ENCODE measurements at regions not wholly inside any gene's neighbourhood (a gene's known extent, or its start where the extent isn't known, plus 50 kb on each side); places are given as distances from the start of the nearest gene placed in this dataset.

- no peaks in the 10 kb centered on the region for H3K36me3 ChIP-seq (ENCODE audit: control insufficient read depth in 4 of 4, insufficient read depth in 3 of 4, low read depth in 1 of 4, low read length in 3 of 4)
- peaks cover 0 to 3% (median under 1%) of the 10 kb centered on the region in 4 donors for H3K27me3 ChIP-seq (ENCODE audit: control insufficient read depth in 4 of 4, insufficient read depth in 4 of 4, low read length in 3 of 4)
- H3K9ac ChIP-seq (ENCODE audit: low read depth in 1 of 2, low read length in 2 of 2), result no peak overlapping the region
- TF ChIP-seq, protein P1, sequence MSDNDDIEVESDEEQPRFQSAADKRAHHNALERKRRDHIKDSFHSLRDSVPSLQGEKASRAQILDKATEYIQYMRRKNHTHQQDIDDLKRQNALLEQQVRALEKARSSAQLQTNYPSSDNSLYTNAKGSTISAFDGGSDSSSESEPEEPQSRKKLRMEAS (IDR thresholded peaks at IDR 0.05), result no peak
- TF ChIP-seq GABPA (IDR thresholded peaks at IDR 0.05 in 1 of 2, conservative IDR thresholded peaks at IDR 0.05 in 1 of 2) (no peak), SP1 (IDR thresholded peaks at IDR 0.05) (no peak), HNF4G (IDR thresholded peaks at IDR 0.05) (no peak), RXRA (IDR thresholded peaks at IDR 0.05) (no peak), JUND (IDR thresholded peaks at IDR 0.05) (no peak), FOXA1 (IDR thresholded peaks at IDR 0.05) (no peak), TAF1 (conservative IDR thresholded peaks at IDR 0.05) (no peak), HNF4A (conservative IDR thresholded peaks at IDR 0.05) (no peak)
- TF ChIP-seq, protein P2, sequence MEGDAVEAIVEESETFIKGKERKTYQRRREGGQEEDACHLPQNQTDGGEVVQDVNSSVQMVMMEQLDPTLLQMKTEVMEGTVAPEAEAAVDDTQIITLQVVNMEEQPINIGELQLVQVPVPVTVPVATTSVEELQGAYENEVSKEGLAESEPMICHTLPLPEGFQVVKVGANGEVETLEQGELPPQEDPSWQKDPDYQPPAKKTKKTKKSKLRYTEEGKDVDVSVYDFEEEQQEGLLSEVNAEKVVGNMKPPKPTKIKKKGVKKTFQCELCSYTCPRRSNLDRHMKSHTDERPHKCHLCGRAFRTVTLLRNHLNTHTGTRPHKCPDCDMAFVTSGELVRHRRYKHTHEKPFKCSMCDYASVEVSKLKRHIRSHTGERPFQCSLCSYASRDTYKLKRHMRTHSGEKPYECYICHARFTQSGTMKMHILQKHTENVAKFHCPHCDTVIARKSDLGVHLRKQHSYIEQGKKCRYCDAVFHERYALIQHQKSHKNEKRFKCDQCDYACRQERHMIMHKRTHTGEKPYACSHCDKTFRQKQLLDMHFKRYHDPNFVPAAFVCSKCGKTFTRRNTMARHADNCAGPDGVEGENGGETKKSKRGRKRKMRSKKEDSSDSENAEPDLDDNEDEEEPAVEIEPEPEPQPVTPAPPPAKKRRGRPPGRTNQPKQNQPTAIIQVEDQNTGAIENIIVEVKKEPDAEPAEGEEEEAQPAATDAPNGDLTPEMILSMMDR (IDR thresholded peaks at IDR 0.05; ENCODE audit: low read depth, low read length, missing input control), result no peak
- TF ChIP-seq, protein P3, sequence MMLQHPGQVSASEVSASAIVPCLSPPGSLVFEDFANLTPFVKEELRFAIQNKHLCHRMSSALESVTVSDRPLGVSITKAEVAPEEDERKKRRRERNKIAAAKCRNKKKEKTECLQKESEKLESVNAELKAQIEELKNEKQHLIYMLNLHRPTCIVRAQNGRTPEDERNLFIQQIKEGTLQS (IDR thresholded peaks at IDR 0.05), result no peak
- no peak overlapping the region for H3K27ac ChIP-seq (ENCODE audit: low read depth in 1 of 2, low read length in 2 of 2)
- WGBS, result 78% methylated on average over 12 of the region's 12 CpGs
- DNase-seq (ENCODE audit: low spot score), result no peak
- H3K9me3 ChIP-seq (ENCODE audit: control insufficient read depth in 4 of 4, low read length in 3 of 4), result no peaks in the 10 kb centered on the region
- H3K4me3 ChIP-seq (ENCODE audit: low read depth in 1 of 3, low read length in 3 of 3), result no peak overlapping the region
- H3K4me1 ChIP-seq (ENCODE audit: control insufficient read depth in 4 of 4, insufficient read depth in 4 of 4, low read length in 3 of 4), result no peaks in the 10 kb centered on the region
Observed at GRCh38 chr1:78728359-78728758, 78.7 kb downstream of the IFI44 start.

GRCh38 chr1:78730054-78730453 lies 80.4 kb downstream of the IFI44 start:
- Histone ChIP-seq H3K27ac (ENCODE audit: low read depth in 1 of 2, low read length in 2 of 2) (no peak overlapping the region), H3K27me3 (ENCODE audit: control insufficient read depth in 4 of 4, insufficient read depth in 4 of 4, low read length in 3 of 4) (peaks cover 0 to 5% (median under 1%) of the 10 kb centered on the region in 4 donors), H3K9ac (ENCODE audit: low read depth in 1 of 2, low read length in 2 of 2) (no peak overlapping the region), H3K4me3 (ENCODE audit: low read depth in 1 of 3, low read length in 3 of 3) (no peak overlapping the region), H3K9me3 (ENCODE audit: control insufficient read depth in 4 of 4, low read length in 3 of 4) (no peaks in the 10 kb centered on the region), H3K36me3 (ENCODE audit: control insufficient read depth in 4 of 4, insufficient read depth in 3 of 4, low read depth in 1 of 4, low read length in 3 of 4) (no peaks in the 10 kb centered on the region), H3K4me1 (ENCODE audit: control insufficient read depth in 4 of 4, insufficient read depth in 4 of 4, low read length in 3 of 4) (no peaks in the 10 kb centered on the region)
- TF ChIP-seq RXRA (IDR thresholded peaks at IDR 0.05), result no peak
- no peak for TF ChIP-seq GABPA (IDR thresholded peaks at IDR 0.05 in 1 of 2, conservative IDR thresholded peaks at IDR 0.05 in 1 of 2)
- TF ChIP-seq, protein P2 (IDR thresholded peaks at IDR 0.05; ENCODE audit: low read depth, low read length, missing input control), result no peak
- TF ChIP-seq HNF4G (IDR thresholded peaks at IDR 0.05), result no peak
- no peak for TF ChIP-seq EGR1 (IDR thresholded peaks at IDR 0.05; ENCODE audit: low read depth in 2 of 2)
- TF ChIP-seq NR2F2 (IDR thresholded peaks at IDR 0.05), result no peak
- TF ChIP-seq RAD21 (IDR thresholded peaks at IDR 0.05), result no peak
- TF ChIP-seq, protein P3 (IDR thresholded peaks at IDR 0.05), result no peak
- TF ChIP-seq, protein P1 (IDR thresholded peaks at IDR 0.05), result no peak
- no peak for DNase-seq (ENCODE audit: low spot score)
